ENCODE measurements at regions not wholly inside any gene's neighbourhood (a gene's known extent, or its start where the extent isn't known, plus 50 kb on each side); places are given as distances from the start of the nearest gene placed in this dataset.

DNA sequence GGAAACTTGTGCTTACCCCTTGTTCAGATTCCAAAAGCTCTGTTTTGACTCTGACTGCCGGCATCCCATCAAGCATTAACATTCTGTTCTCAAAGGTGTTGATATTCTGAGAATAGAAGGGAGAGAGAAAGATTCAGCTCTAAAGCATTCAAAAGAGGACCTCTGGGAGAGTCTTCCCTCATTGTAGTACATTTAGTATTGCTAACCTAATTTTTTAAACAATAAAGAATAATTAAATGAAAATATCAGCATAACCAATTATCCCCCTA is 190.3 kb downstream of the KLF12 start:
- TF ChIP-seq, protein P1, sequence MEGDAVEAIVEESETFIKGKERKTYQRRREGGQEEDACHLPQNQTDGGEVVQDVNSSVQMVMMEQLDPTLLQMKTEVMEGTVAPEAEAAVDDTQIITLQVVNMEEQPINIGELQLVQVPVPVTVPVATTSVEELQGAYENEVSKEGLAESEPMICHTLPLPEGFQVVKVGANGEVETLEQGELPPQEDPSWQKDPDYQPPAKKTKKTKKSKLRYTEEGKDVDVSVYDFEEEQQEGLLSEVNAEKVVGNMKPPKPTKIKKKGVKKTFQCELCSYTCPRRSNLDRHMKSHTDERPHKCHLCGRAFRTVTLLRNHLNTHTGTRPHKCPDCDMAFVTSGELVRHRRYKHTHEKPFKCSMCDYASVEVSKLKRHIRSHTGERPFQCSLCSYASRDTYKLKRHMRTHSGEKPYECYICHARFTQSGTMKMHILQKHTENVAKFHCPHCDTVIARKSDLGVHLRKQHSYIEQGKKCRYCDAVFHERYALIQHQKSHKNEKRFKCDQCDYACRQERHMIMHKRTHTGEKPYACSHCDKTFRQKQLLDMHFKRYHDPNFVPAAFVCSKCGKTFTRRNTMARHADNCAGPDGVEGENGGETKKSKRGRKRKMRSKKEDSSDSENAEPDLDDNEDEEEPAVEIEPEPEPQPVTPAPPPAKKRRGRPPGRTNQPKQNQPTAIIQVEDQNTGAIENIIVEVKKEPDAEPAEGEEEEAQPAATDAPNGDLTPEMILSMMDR (IDR thresholded peaks at IDR 0.05; ENCODE audit: low read length): no peak
- TF ChIP-seq EZH2 (IDR thresholded peaks at IDR 0.05; ENCODE audit: borderline replicate concordance, low read length): no peak
